HG02884 (cell line): ENCODE measurements at regions not wholly inside any gene's neighbourhood (a gene's known extent, or its start where the extent isn't known, plus 50 kb on each side); places are given as distances from the start of the nearest gene placed in this dataset.

Source experiments
- ATAC-seq: cut with Tn5 transposase; IDR thresholded peaks from one replicate; pipeline ENCODE4 v1.9.1; 2021; ENCODE audit warnings: mild to moderate bottlenecking, moderate library complexity; ENCODE audit not compliant: unreplicated experiment

GRCh38 chr2:42864222-42864621, 71.8 kb upstream of the HAAO start:
- ATAC-seq: no peak

- no peak for ATAC-seq
Observed at GRCh38 chr2:42863751-42864150, 71.4 kb upstream of the HAAO start.

- ATAC-seq: no peak
Observed at GRCh38 chr2:42863320-42863719, 70.9 kb upstream of the HAAO start.

- no peak for ATAC-seq
Observed at GRCh38 chr2:42862669-42863185, 70.3 kb upstream of the HAAO start.

GRCh38 chr2:42861321-42861720, 68.9 kb upstream of the HAAO start:
- no peak for ATAC-seq

GRCh38 chr2:42860319-42861094, 68.1 kb upstream of the HAAO start:
- no peak for ATAC-seq

- no peak for ATAC-seq
Observed at GRCh38 chr2:42859791-42860190, 67.4 kb upstream of the HAAO start.

GRCh38 chr2:42859006-42859552, 66.7 kb upstream of the HAAO start:
- no peak for ATAC-seq

GRCh38 chr2:42858140-42859005, 66.0 kb upstream of the HAAO start:
- no peak for ATAC-seq

GRCh38 chr2:42856891-42857632, 64.7 kb upstream of the HAAO start:
- no peak for ATAC-seq

- ATAC-seq: no peak
Observed at GRCh38 chr2:42856106-42856860, 63.9 kb upstream of the HAAO start.

GRCh38 chr2:42855221-42855970, 63.0 kb upstream of the HAAO start:
- ATAC-seq: no peak

GRCh38 chr2:42854207-42854818, 61.9 kb upstream of the HAAO start:
- ATAC-seq: no peak

- ATAC-seq: no peak
Observed at GRCh38 chr2:42853549-42854206, 61.3 kb upstream of the HAAO start.

- no peak for ATAC-seq
Observed at GRCh38 chr2:42852798-42853197, 60.4 kb upstream of the HAAO start.

- ATAC-seq: no peak
Observed at GRCh38 chr2:42851740-42852250, 59.4 kb upstream of the HAAO start.

GRCh38 chr2:42851186-42851585, 58.8 kb upstream of the HAAO start:
- ATAC-seq: no peak
